HG02885 (cell line): ENCODE measurements at regions not wholly inside any gene's neighbourhood (a gene's known extent, or its start where the extent isn't known, plus 50 kb on each side); places are given as distances from the start of the nearest gene placed in this dataset.

ENCODE experiments used
- ATAC-seq: cut with Tn5 transposase; IDR thresholded peaks from one replicate; pipeline ENCODE4 v1.9.1; 2021; ENCODE audit warnings: mild to moderate bottlenecking; ENCODE audit not compliant: unreplicated experiment, poor library complexity

DNA sequence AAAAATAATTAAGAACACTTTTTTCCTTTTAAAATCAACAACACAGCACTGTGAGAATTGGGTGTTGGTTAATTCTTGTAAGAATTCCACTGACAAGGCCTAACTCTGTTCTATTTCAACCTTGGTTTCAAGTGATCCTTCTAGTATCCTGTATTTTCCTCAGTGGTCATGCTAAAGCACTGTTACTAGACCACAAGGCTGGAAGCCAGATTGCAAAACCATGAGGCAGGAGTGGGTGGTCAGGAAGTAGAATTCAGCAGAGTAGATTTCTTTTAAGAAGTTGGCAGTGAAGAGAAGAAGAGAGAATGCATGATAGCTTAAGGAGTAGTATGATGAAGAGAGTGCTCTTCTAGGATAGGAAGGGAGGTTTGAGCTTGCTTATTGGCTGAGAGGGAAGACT lies 71.6 kb upstream of the LEF1 start:
- no peak for ATAC-seq

DNA sequence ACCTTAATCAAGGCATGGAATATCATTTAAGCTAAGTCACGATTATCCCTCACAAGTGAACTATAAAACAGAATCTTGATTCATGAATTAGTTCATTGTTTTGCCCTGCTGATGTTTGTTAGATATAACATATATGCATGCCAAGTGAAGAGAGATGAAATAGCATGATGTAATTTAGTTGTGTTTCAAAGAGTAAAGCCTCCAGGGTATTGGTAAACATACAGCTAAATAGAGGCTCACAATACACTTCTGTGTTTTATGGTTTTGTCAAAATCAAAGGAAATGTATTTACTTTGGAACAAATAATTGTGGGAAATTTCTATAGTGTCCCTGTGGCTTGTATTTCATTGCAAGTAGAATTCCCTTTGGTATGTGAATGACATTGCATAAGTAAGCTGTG lies 69.0 kb upstream of the LEF1 start:
- no peak for ATAC-seq

DNA sequence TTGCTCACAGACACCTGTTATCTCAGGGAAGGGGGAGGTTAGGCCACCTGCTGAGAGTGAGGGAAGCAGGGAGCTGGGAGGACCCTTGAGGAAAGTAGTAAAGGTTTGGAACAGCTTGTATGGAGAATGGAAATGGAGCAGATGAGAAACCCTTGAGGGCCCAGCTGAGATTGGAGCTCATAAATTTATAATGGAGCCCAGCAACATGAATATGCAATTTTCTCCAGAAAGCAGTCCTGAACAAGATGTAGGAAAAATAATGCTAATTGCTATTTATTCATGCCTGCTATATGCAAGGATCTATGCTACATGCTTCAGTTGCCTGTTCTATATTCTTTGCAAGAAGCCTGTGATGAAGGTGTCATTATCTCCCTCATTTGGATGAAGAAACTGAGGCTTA lies 67.5 kb upstream of the LEF1 start:
- no peak for ATAC-seq

DNA sequence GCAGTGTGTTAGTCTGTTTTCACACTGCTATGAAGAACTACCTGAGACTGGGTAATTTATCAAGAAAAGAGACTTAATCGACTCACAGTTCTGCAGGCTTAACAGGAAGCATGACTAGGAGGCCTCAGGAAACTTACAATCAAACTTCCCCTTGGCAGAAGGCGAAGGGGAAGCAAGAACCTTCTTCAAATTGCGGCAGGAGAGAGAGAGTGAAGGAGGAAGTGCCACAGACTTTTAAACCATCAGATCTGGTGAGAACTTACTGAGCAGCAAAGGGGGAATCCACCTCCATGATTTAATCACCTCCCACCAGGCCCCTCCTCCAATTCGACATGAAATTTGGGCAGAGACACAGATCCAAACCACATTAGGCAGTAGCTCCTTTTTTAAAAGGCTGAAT lies 59.2 kb upstream of the LEF1 start:
- ATAC-seq, result no peak

DNA sequence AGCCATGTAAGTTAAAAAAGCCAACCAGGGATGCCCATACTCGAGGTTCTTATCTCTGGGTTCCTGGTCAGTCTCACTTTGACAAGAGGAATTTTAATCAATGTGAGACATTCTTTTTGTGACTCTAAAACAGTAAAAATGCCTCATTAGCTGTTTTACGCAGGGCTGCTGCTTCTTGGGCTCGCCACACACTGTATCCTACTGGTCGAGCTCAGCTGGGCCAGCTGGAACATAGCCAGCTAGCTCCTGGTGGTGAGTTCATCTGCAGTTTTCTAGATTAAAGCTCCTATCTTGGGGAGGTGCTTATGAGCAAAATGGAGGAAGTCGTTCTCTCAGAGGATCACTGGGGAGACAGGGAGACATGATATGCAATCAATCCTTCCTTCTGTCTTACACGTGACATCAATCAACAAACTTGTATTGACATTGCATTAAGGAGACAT lies 55.9 kb upstream of the LEF1 start:
- no peak for ATAC-seq

DNA sequence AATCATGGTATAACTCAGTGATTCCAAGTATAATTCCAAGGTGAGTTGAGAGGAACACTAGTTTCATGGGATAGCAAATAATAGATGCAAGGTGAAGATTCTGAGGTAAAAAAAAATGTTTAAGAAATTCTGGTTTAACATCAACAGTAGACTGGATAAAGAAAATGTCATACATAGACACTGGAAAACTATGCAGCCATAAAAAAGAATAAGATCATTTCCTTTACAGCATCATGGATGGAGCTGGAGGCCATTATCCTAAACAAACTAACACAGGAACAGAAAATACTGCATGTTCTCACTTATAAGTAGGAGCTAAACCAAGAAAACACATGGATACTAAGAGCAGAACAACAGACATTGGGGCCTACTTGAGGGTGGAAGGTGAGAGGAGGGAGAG lies 54.6 kb upstream of the LEF1 start:
- no peak for ATAC-seq

DNA sequence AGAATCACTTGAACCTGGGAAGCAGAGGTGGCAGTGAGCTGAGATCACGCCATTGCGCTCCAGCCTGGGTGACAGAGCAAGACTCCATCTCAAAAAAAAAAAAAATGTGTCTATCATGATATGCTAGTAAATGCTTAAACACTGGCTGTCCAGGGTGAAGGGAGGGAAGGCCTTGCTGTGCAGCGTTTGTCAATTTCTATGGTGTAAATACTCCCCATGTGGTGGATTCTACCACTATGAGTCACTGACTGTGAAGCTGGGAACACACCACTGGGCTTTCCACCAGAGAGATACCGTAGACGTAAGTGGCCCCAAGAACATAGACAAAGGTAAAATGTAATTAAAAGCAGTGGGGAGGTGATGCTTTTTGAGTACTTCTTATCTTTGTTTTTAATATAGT lies 51.3 kb upstream of the LEF1 start:
- ATAC-seq, result no peak
